ENCODE measurements at regions not wholly inside any gene's neighbourhood (a gene's known extent, or its start where the extent isn't known, plus 50 kb on each side); places are given as distances from the start of the nearest gene placed in this dataset.

GRCh38 chr12:20274008-20274407, 94.3 kb upstream of the PDE3A start:
- H2AK5ac ChIP-seq (ENCODE audit: low read depth, low read length), result no peak overlapping the region
- 27% methylated on average over 2 of the region's 3 CpGs; no CpG with 5 or more reads in 1 of the 2 experiments for WGBS, 2 experiments (ENCODE audit: extremely low coverage in 2 of 2, insufficient read length in 1 of 2)
- intact Hi-C loops (cut with micrococcal nuclease), result no loop called here

More at GRCh38 chr12:20274008-20274407, 94.3 kb upstream of the PDE3A start:
- TF ChIP-seq CHD1 (IDR thresholded peaks at IDR 0.05; ENCODE audit: low read depth, low read length) (no peak), SMC3 (IDR thresholded peaks at IDR 0.05; ENCODE audit: low read depth, low read length) (no peak), POLR2A (IDR thresholded peaks at IDR 0.05; ENCODE audit: low read depth, low read length) (no peak), BHLHE40 (IDR thresholded peaks at IDR 0.05; ENCODE audit: low read depth, low read length) (no peak)
- TF ChIP-seq, protein P1, sequence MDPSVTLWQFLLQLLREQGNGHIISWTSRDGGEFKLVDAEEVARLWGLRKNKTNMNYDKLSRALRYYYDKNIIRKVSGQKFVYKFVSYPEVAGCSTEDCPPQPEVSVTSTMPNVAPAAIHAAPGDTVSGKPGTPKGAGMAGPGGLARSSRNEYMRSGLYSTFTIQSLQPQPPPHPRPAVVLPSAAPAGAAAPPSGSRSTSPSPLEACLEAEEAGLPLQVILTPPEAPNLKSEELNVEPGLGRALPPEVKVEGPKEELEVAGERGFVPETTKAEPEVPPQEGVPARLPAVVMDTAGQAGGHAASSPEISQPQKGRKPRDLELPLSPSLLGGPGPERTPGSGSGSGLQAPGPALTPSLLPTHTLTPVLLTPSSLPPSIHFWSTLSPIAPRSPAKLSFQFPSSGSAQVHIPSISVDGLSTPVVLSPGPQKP (IDR thresholded peaks at IDR 0.05; ENCODE audit: borderline replicate concordance, low read depth, low read length), result no peak
- TF ChIP-seq, protein P2, sequence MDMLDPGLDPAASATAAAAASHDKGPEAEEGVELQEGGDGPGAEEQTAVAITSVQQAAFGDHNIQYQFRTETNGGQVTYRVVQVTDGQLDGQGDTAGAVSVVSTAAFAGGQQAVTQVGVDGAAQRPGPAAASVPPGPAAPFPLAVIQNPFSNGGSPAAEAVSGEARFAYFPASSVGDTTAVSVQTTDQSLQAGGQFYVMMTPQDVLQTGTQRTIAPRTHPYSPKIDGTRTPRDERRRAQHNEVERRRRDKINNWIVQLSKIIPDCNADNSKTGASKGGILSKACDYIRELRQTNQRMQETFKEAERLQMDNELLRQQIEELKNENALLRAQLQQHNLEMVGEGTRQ (IDR thresholded peaks at IDR 0.05; ENCODE audit: low read depth, low read length), result no peak
- dilution Hi-C loops (cut with HindIII; ENCODE audit: low sequenced_read_pairs, unreplicated experiment) (no loop called here), in situ Hi-C loops (cut with MboI; ENCODE audit: low sequenced_read_pairs) (no loop called here)
- H2AFZ ChIP-seq (replicated peaks; ENCODE audit: low read length, poor library complexity), result no peak overlapping the region
- DNase-seq (no peak), ATAC-seq (ENCODE audit: low read depth) (no peak)
- CTCF ChIA-PET, result no interaction called here
- no TSS peak for BruUV-seq (replicated peaks)
- H3K27ac ChIP-seq (ENCODE audit: insufficient read depth, low read length), result no peak overlapping the region
- H3K14ac ChIP-seq (replicated peaks; ENCODE audit: low read depth, low read length), result no peak overlapping the region
- H2BK20ac ChIP-seq (ENCODE audit: low read depth, low read length), result no peak overlapping the region
- H3K23ac ChIP-seq (ENCODE audit: low read depth, low read length), result no peak overlapping the region
- no peak overlapping the region for H3K4me2 ChIP-seq (ENCODE audit: low read depth, low read length)
- no peak overlapping the region for H3K4ac ChIP-seq (ENCODE audit: low read depth, low read length)
- no peak overlapping the region for H2BK5ac ChIP-seq (ENCODE audit: low read depth, low read length, poor library complexity, severe bottlenecking)
- no peak overlapping the region for H3K9ac ChIP-seq (ENCODE audit: low read depth, low read length)
- H4K20me1 ChIP-seq (ENCODE audit: insufficient read depth, low read length), result no peaks in the 10 kb centered on the region
- H4K91ac ChIP-seq (ENCODE audit: insufficient read depth, low read depth, low read length), result no peak overlapping the region
- no peaks in the 10 kb centered on the region for H3K27me3 ChIP-seq (ENCODE audit: control insufficient read depth, insufficient read depth, low read length)
- no peak overlapping the region for H4K8ac ChIP-seq (ENCODE audit: low read depth in 2 of 2, low read length in 2 of 2)
- H3K56ac ChIP-seq (ENCODE audit: extremely low read depth, insufficient read depth, low read length), result no peak overlapping the region
- H3K9me3 ChIP-seq (ENCODE audit: control insufficient read depth, insufficient read depth, low read length), result no peaks in the 10 kb centered on the region
- H3K18ac ChIP-seq (ENCODE audit: low read depth, low read length), result no peak overlapping the region
- peaks cover 2% of the 10 kb centered on the region; the same call in 1 of the 2 replicates for H3K4me1 ChIP-seq (ENCODE audit: control insufficient read depth, insufficient read depth, low read length)
- H3K79me1 ChIP-seq (ENCODE audit: low read depth in 1 of 2, low read length in 2 of 2), result no peaks in the 10 kb centered on the region
- no peaks in the 10 kb centered on the region for H3K9me1 ChIP-seq (ENCODE audit: insufficient read depth, low read length)
- H2AK9ac ChIP-seq (replicated peaks; ENCODE audit: low read depth, low read length, poor library complexity), result no peak overlapping the region
- H3K36me3 ChIP-seq (ENCODE audit: control insufficient read depth, insufficient read depth, low read length), result no peaks in the 10 kb centered on the region
- no peak overlapping the region for H4K5ac ChIP-seq (ENCODE audit: low read depth, low read length)
- no peak overlapping the region for H2BK15ac ChIP-seq (ENCODE audit: low read depth, low read length)
- H3K4me3 ChIP-seq (ENCODE audit: insufficient read depth, low read depth, low read length), result no peak overlapping the region
- H2BK120ac ChIP-seq (ENCODE audit: low read depth, low read length), result no peak overlapping the region
- POLR2A ChIA-PET (ENCODE audit: unreplicated experiment), result no interaction called here
